K562 (cell line): ENCODE measurements at regions not wholly inside any gene's neighbourhood (a gene's known extent, or its start where the extent isn't known, plus 50 kb on each side); places are given as distances from the start of the nearest gene placed in this dataset.

ENCODE experiments used
- ARID2 ChIP-seq: fragments of 450-650 bp; IDR thresholded peaks from 2 replicates; pipeline ENCODE4 v1.6.1; 2017; ENCODE audit warnings: antibody characterized with exemption, mild to moderate bottlenecking
- CC2D1A ChIP-seq: fragments of 450-650 bp; IDR thresholded peaks from 2 replicates; pipeline ENCODE4 v1.6.1; 2017; ENCODE audit warnings: mild to moderate bottlenecking
- CHD7 ChIP-seq: fragments of 200-600 bp; sonication (generic); IDR thresholded peaks from one replicate; pipeline ENCODE4 v1.6.1; 2012; ENCODE audit warnings: mild to moderate bottlenecking, low read depth, low read length, inconsistent platforms
- MLLT1 ChIP-seq, 2 experiments: fragments of 450-650 bp; IDR thresholded peaks; 2 replicates each; pipeline ENCODE4 v1.6.1; 2016
- NFYB ChIP-seq: IDR thresholded peaks from 2 replicates; pipeline ENCODE4 v1.6.1; 2011; ENCODE audit warnings: mild to moderate bottlenecking, moderate library complexity; ENCODE audit not compliant: insufficient read length; ENCODE audit errors: extremely low read depth
- NR2C2 ChIP-seq, 2 experiments: fragments of 200-800 bp in 1 of 2; sonication (Bioruptor generic) in 1 of 2; sonication (generic) in 1 of 2; formaldehyde crosslinking in 1 of 2; IDR thresholded peaks; 2 replicates each; pipeline versions ENCODE4 v1.6.1 to v1.8.0; 2016 to 2022; ENCODE audit warnings: mild to moderate bottlenecking in 1 of 2, missing compliant biosample characterization in 1 of 2, missing genetic modification characterization in 1 of 2, missing genetic modification reagents in 1 of 2
- PHF8 ChIP-seq: fragments of 200-600 bp; sonication (generic); IDR thresholded peaks from 2 replicates; pipeline ENCODE4 v1.6.1; 2012; ENCODE audit warnings: mixed run types, mild to moderate bottlenecking, inconsistent platforms, low read length, moderate library complexity, borderline replicate concordance
- SRF ChIP-seq, 2 experiments: fragments of 250-450, 450-650 bp in 1 of 2; sonication (Bioruptor Pico) in 1 of 2; sonication (generic) in 1 of 2; formaldehyde crosslinking; IDR thresholded peaks; 2 replicates each; pipeline versions ENCODE4 v1.5.0 to v1.5.1; 2020 to 2022; ENCODE audit warnings: mild to moderate bottlenecking in 1 of 2, missing genetic modification reagents in 1 of 2
- TRIM28 ChIP-seq: fragments of 450-650 bp; IDR thresholded peaks from 2 replicates; pipeline ENCODE4 v1.6.1; 2017
- ZBTB7A ChIP-seq: IDR thresholded peaks from 2 replicates; pipeline ENCODE4 v1.6.1; 2011; ENCODE audit warnings: low read depth, mild to moderate bottlenecking, low read length, moderate library complexity, borderline replicate concordance; ENCODE audit not compliant: control insufficient read depth
- TF ChIP-seq, protein P1 (sequence below): sonication (generic); formaldehyde crosslinking; IDR thresholded peaks from 2 replicates; pipeline ENCODE4 v1.5.0; 2020; ENCODE audit warnings: missing genetic modification reagents

GRCh38 chr2:224151680-224152310 is 112.7 kb upstream of the SERPINE2 start (continued):
- no peak for TF ChIP-seq CHD7
- no peak for TF ChIP-seq MLLT1 (IDR thresholded peaks at IDR 0.05)
- TF ChIP-seq ARID2: no peak
- TF ChIP-seq, protein P1, sequence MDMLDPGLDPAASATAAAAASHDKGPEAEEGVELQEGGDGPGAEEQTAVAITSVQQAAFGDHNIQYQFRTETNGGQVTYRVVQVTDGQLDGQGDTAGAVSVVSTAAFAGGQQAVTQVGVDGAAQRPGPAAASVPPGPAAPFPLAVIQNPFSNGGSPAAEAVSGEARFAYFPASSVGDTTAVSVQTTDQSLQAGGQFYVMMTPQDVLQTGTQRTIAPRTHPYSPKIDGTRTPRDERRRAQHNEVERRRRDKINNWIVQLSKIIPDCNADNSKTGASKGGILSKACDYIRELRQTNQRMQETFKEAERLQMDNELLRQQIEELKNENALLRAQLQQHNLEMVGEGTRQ (CRISPR knock-in tag): peak; percentile 62
- no peak for TF ChIP-seq PHF8
- peak; percentile 26 for TF ChIP-seq NFYB
- no peak for TF ChIP-seq SRF (CRISPR knock-in tag; IDR thresholded peaks at IDR 0.05)
- TF ChIP-seq ZBTB7A: no peak
- TF ChIP-seq NR2C2 (CRISPR knock-in tag; IDR thresholded peaks at IDR 0.05): no peak
- peak; percentile 29; the same call in 1 of the 2 replicates for TF ChIP-seq NR2C2 (tag; IDR thresholded peaks at IDR 0.05)
- no peak for TF ChIP-seq CC2D1A
- TF ChIP-seq TRIM28: no peak
